ENCODE measurements at regions not wholly inside any gene's neighbourhood (a gene's known extent, or its start where the extent isn't known, plus 50 kb on each side); places are given as distances from the start of the nearest gene placed in this dataset.

DNA sequence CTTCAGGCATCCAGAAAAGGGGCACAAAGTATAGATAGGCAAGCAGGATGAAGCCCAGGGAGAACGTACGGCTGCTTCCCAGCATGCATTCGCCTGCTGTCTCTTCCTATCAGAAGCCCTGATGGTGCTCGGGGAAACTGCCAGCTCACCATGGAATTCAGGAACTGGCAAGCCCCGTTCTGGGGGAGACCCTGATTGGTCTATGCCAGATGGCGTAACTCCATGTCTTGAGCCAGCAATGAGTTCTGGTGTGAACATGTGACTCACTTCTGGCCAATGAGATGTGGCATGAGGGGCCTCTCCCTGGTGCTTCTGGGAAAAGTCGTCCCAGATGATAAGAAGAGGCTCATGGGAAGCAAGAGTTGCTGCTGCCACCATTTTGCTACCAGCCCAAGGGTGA, 270.8 kb downstream of the BCL11B start:
- TF ChIP-seq CTCF (CRISPR knock-in tag; IDR thresholded peaks at IDR 0.05) = no peak
- no peak for TF ChIP-seq ZNF639 (CRISPR knock-in tag; conservative IDR thresholded peaks at IDR 0.05)
- TF ChIP-seq SETDB1 (CRISPR knock-in tag; IDR thresholded peaks at IDR 0.05; ENCODE audit: borderline replicate concordance) = no peak
- no peak for TF ChIP-seq ASH2L (IDR thresholded peaks at IDR 0.05; ENCODE audit: insufficient read length, low read depth, low read length)
- TF ChIP-seq ZNF367 (CRISPR knock-in tag; IDR thresholded peaks at IDR 0.05; ENCODE audit: borderline replicate concordance) = no peak
- no peak for TF ChIP-seq TCF7L2 (IDR thresholded peaks at IDR 0.05; ENCODE audit: low read depth, low read length)

Measured in HepG2 (cell line).